ENCODE measurements at regions not wholly inside any gene's neighbourhood (a gene's known extent, or its start where the extent isn't known, plus 50 kb on each side); places are given as distances from the start of the nearest gene placed in this dataset.

DNA sequence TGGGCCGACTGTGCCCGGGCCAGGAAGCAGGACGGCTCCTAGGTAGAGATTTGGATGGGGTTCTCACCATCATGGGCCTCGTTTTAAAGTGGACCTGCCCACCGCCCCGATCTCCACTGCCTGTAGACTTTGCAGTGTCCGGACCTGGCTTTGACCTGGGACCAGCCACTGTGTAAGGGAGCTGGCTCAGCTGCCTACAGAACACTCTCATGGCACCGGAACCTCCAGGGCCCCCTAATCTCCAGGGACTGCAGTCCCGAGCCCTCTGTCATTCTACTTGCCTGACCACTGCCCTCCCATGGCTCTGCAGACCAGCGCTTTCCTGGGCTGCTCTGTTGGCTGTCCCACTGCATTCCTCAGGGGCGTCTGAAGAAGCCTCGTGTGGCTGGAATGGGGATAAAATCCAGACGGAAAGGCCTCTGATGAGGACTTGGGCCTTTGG is 120.8 kb downstream of the GLI2 start:
- no peak overlapping the region for H3K4me3 ChIP-seq (ENCODE audit: low read depth, low read length)
- DNase-seq (ENCODE audit: low read depth), result no peak
- TF ChIP-seq, protein P1, sequence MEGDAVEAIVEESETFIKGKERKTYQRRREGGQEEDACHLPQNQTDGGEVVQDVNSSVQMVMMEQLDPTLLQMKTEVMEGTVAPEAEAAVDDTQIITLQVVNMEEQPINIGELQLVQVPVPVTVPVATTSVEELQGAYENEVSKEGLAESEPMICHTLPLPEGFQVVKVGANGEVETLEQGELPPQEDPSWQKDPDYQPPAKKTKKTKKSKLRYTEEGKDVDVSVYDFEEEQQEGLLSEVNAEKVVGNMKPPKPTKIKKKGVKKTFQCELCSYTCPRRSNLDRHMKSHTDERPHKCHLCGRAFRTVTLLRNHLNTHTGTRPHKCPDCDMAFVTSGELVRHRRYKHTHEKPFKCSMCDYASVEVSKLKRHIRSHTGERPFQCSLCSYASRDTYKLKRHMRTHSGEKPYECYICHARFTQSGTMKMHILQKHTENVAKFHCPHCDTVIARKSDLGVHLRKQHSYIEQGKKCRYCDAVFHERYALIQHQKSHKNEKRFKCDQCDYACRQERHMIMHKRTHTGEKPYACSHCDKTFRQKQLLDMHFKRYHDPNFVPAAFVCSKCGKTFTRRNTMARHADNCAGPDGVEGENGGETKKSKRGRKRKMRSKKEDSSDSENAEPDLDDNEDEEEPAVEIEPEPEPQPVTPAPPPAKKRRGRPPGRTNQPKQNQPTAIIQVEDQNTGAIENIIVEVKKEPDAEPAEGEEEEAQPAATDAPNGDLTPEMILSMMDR (conservative IDR thresholded peaks at IDR 0.05; ENCODE audit: low read depth, low read length), result peak; percentile 22

DNA sequence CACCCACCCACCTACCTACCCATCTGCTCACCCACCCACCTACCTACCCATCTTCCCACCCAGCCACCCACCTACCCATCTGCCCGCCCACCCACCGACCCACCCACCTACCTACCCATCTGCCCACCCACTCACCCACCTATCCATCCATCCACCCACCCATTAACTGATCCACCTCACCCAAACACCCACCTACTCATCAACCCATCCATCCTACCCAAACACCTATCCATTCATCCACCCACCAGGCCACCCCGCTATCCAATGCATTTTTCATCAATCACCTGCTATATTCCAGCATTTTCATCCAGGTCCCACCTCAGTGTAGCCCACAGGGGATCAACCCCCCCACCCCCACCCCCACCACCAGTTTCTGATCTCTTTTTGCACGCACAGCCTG is 121.8 kb downstream of the GLI2 start:
- no peak overlapping the region for H3K4me3 ChIP-seq (ENCODE audit: low read depth, low read length)
- no peak for DNase-seq (ENCODE audit: low read depth)
- TF ChIP-seq, protein P1 (conservative IDR thresholded peaks at IDR 0.05; ENCODE audit: low read depth, low read length), result no peak

DNA sequence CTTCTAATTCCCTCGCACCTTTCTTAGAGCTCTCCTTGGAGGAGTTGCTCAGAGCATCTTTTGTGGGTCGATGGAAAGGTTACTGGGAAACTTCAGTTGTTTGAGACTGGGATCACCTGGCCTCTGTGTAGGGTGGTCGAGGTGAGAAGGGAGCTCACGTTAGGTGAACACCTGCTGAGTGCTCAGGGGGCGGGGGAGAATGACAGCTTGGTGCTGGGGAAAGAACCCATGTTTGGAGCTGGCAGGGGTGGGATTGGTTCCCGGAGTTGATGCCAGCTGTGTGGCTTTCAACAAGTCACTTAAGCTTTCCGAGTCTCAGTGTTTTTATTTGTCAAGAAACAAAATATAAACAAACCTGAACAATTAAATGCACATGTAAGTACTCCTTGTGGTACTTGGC is 122.3 kb downstream of the GLI2 start:
- H3K4me3 ChIP-seq (ENCODE audit: low read depth, low read length), result no peak overlapping the region
- no peak for DNase-seq (ENCODE audit: low read depth)
- TF ChIP-seq, protein P1 (conservative IDR thresholded peaks at IDR 0.05; ENCODE audit: low read depth, low read length), result no peak

DNA sequence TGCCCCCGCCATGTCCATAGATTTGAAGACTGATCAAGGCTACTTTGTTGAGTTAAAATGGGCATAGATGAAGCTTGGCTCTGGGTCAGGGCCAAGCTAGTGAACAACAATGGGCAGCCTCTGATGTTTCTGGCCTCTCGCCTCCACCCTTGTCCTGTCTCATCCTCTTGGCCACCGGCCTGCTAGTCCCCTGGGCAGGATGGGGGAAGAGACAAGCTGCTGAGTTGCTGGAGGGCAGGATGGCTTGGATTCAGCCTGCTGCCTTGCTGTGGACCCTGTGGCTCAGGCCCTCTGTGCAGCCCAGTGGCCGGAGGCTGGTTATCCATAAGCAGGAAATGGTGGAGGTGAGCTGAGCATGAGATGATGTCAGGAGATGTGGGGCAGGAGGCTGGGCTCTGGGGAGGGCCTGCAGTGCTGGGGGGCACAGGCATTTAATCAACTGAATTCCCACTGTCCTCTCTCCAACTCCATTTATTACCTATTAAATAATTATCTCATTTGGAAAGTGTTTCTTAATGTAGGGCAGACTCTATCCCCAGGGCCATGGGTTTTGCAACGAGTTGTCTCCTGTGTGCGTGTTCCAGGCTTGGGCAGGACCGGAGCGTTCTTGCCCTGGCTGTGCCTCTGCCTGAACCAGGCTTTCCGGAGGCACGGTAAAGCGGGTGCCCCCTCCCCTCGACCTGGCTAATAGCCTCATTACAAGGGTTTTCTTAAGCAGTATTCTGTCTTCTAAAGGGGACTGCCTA is 122.9 kb downstream of the GLI2 start:
- TF ChIP-seq, protein P1 (conservative IDR thresholded peaks at IDR 0.05; ENCODE audit: low read depth, low read length), result no peak
- DNase-seq (ENCODE audit: low read depth), result no peak
- H3K4me3 ChIP-seq (ENCODE audit: low read depth, low read length), result no peak overlapping the region

DNA sequence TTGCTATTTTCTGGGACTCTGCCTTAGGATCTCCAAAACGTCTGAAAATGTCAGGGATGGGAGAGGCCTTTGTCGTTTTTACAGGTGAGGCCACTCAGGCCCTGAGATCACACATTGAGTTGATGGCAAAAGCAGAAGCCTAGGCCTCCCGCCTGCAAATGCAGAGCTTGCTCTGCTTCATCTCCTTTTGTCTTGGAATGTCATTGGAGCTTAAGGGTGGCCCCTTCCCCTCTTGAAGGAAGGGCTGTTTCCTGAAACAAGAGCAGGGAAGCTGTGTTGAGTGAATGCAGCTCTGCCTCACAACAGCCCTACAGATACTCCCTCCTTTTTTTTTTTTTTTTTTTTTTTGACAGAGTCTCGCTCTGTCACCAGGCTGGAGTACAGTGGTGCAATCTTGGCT is 123.5 kb downstream of the GLI2 start:
- TF ChIP-seq, protein P1 (conservative IDR thresholded peaks at IDR 0.05; ENCODE audit: low read depth, low read length), result no peak
- no peak for DNase-seq (ENCODE audit: low read depth)
- H3K4me3 ChIP-seq (ENCODE audit: low read depth, low read length), result no peak overlapping the region

DNA sequence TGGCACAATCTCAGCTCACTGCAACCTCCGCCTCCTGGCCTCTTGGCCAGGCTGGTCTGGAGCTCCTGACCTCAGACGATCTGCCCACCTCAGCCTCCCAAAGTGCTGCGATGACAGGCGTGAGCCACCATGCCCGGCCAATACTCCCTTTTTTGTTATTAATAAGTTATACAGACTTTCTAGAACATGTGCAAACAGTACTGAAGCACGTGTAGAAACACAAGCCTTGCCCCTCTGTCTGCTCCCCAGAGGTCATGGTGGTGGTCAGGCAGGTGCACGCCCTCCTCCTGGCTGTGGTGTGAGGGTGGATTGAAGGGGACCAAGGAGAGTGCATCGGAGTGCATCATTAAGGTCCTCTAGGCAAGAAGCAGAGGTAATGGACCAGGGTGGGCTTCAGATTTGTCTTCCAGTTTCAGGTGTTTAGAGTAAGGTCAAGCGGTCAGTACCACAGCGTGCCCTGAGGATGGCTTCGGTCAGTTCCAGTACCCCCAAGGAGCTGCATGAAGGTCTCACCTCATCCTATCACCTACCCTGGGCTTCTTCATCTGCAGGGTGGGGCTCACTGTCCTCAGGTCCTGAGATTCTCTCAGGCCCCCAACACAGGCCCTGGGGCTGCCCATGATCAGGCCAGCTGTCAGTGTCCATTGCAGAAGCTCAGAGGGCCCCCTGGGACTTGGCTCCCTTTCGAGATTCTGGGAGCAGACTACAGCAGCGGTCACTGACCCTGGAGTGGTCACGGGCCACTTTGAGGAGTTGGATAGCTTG is 124.3 kb downstream of the GLI2 start:
- TF ChIP-seq, protein P1 (conservative IDR thresholded peaks at IDR 0.05; ENCODE audit: low read depth, low read length), result no peak
- no peak overlapping the region for H3K4me3 ChIP-seq (ENCODE audit: low read depth, low read length)
- no peak for DNase-seq (ENCODE audit: low read depth)

All from epithelial cell of proximal tubule (primary cell).